ENCODE measurements at regions not wholly inside any gene's neighbourhood (a gene's known extent, or its start where the extent isn't known, plus 50 kb on each side); places are given as distances from the start of the nearest gene placed in this dataset.

GRCh38 chr9:26781906-26782305 lies 110.7 kb downstream of the CAAP1 start:
- TF ChIP-seq EZH2 (IDR thresholded peaks at IDR 0.05; ENCODE audit: insufficient read depth, low read length) (no peak), CTCF (IDR thresholded peaks at IDR 0.05; ENCODE audit: insufficient read depth, low read depth, low read length) (no peak)
